ENCODE measurements at regions not wholly inside any gene's neighbourhood (a gene's known extent, or its start where the extent isn't known, plus 50 kb on each side); places are given as distances from the start of the nearest gene placed in this dataset.

- H2BK120ac ChIP-seq (replicated peaks; ENCODE audit: low read depth, low read length): no peak overlapping the region
- no peaks in the 10 kb centered on the region for H3K9me3 ChIP-seq (ENCODE audit: insufficient read depth in 2 of 2, low read depth in 1 of 2, low read length in 1 of 2)
- no peaks in the 10 kb centered on the region; a peak in 1 of 7 replicates for H3K4me1 ChIP-seq (replicated peaks in 1 of 4; ENCODE audit: control insufficient read depth in 3 of 4, insufficient read depth in 4 of 4, low read length in 3 of 4)
- H3K36me3 ChIP-seq (ENCODE audit: control insufficient read depth in 2 of 4, insufficient read depth in 4 of 4, low read length in 3 of 4): no peaks in the 10 kb centered on the region
- WGBS, 2 experiments (ENCODE audit: extremely low coverage in 1 of 2, insufficient coverage in 1 of 2, insufficient read length in 1 of 2, insufficient replicate concordance in 2 of 2, low coverage in 1 of 2, low lambda C conversion rate in 2 of 2, missing lambda C conversion rate in 1 of 2): 91% methylated on average over 10 of the region's 10 CpGs; no CpG with 5 or more reads in 1 of the 2 experiments
- no peak for DNase-seq (ENCODE audit: low read depth in 1 of 2, low spot score in 2 of 2)
- no peaks in the 10 kb centered on the region for H4K20me1 ChIP-seq (replicated peaks in 1 of 2; ENCODE audit: control insufficient read depth in 1 of 2, insufficient read depth in 2 of 2, low read length in 2 of 2)
- CTCF ChIA-PET (ENCODE audit: partially characterized antibody): interaction anchor here (0.6 to 2.1 kb wide), 3 partner anchors 10 to 91 kb away, joined by 3 to 8 read pairs (median 4); no protein-coding TSS in a partner anchor
- H3K9ac ChIP-seq (replicated peaks in 1 of 4; ENCODE audit: extremely low read depth in 1 of 4, low read depth in 3 of 4, low read length in 3 of 4): no peak overlapping the region
- no peaks in the 10 kb centered on the region for H3K27me3 ChIP-seq (replicated peaks in 1 of 4; ENCODE audit: control insufficient read depth in 3 of 4, extremely low read depth in 1 of 4, insufficient read depth in 3 of 4, low read length in 3 of 4)
- H2BK12ac ChIP-seq (ENCODE audit: low read depth, low read length): no peak overlapping the region
- no peak overlapping the region for H2BK5ac ChIP-seq (ENCODE audit: low read depth, low read length)
- no peak overlapping the region for H4K91ac ChIP-seq (replicated peaks; ENCODE audit: insufficient read length, low read length)
- no peak overlapping the region for H2BK20ac ChIP-seq (ENCODE audit: low read length)
- H3K18ac ChIP-seq (ENCODE audit: extremely low read depth, low read length): no peak overlapping the region
- no peak overlapping the region for H4K8ac ChIP-seq (ENCODE audit: extremely low read depth, insufficient read depth, low read length)
- H3K23me2 ChIP-seq (ENCODE audit: low read depth, low read length): peaks cover 1% of the 10 kb centered on the region; the same call in 1 of the 2 replicates
- H2BK15ac ChIP-seq (ENCODE audit: low read length): no peak overlapping the region
- H3K56ac ChIP-seq (replicated peaks; ENCODE audit: insufficient read length, low read depth, low read length): no peak overlapping the region
- H3K4me2 ChIP-seq (ENCODE audit: insufficient read depth in 1 of 2, low read depth in 2 of 2, low read length in 2 of 2): no peak overlapping the region
- no peaks in the 10 kb centered on the region for H3K79me1 ChIP-seq (ENCODE audit: low read depth, low read length)
- FAIRE-seq: no peak
- H3K14ac ChIP-seq (ENCODE audit: insufficient read length): no peak overlapping the region
- no peak overlapping the region for H3K4ac ChIP-seq (replicated peaks; ENCODE audit: insufficient read length, low read depth, low read length)
- H2AFZ ChIP-seq (ENCODE audit: low read length): no peak overlapping the region
- no peaks in the 10 kb centered on the region for H3K79me2 ChIP-seq (ENCODE audit: control insufficient read depth in 1 of 2, insufficient read depth in 2 of 2, low read length in 2 of 2)
- H3K27ac ChIP-seq (ENCODE audit: low read depth, low read length): no peak overlapping the region
- no peak overlapping the region for H2AK5ac ChIP-seq (ENCODE audit: low read depth, low read length)
- H3K4me3 ChIP-seq (ENCODE audit: extremely low read depth in 1 of 4, insufficient read depth in 2 of 4, low read depth in 3 of 4, low read length in 4 of 4): no peak overlapping the region
- no peak overlapping the region for H4K5ac ChIP-seq (ENCODE audit: insufficient read length, low read depth, low read length)
- TF ChIP-seq CHD2 (IDR thresholded peaks at IDR 0.05; ENCODE audit: low read length): no peak
- TF ChIP-seq YY1 (IDR thresholded peaks at IDR 0.05; ENCODE audit: low read depth, low read length): no peak
- no peak for TF ChIP-seq TEAD4 (IDR thresholded peaks at IDR 0.05; ENCODE audit: low read depth, low read length)
- TF ChIP-seq MAX (IDR thresholded peaks at IDR 0.05): no peak
- no peak for TF ChIP-seq POLR2A (IDR thresholded peaks at IDR 0.05; ENCODE audit: control extremely low read depth in 1 of 2, low read depth in 2 of 2, low read length in 2 of 2)
- no peak for TF ChIP-seq JUN (IDR thresholded peaks at IDR 0.05; ENCODE audit: low read depth, low read length)
- TF ChIP-seq KDM5A (IDR thresholded peaks at IDR 0.05; ENCODE audit: low read length): no peak
- no peak for TF ChIP-seq SIRT6 (IDR thresholded peaks at IDR 0.05; ENCODE audit: low read length)
- no peak for TF ChIP-seq SP2 (IDR thresholded peaks at IDR 0.05; ENCODE audit: low read length)
- TF ChIP-seq CREB1 (IDR thresholded peaks at IDR 0.05): no peak
- TF ChIP-seq TBP (IDR thresholded peaks at IDR 0.05; ENCODE audit: low read depth, low read length): no peak
- no peak for TF ChIP-seq SIX5 (IDR thresholded peaks at IDR 0.05; ENCODE audit: low read depth, low read length)
- no peak for TF ChIP-seq CBX8 (IDR thresholded peaks at IDR 0.05; ENCODE audit: borderline replicate concordance, low read depth, low read length)
- no peak for TF ChIP-seq NRF1 (IDR thresholded peaks at IDR 0.05; ENCODE audit: low read depth, low read length)
- H3K23ac ChIP-seq (ENCODE audit: insufficient read length): no peak overlapping the region
- POLR2A ChIA-PET (ENCODE audit: partially characterized antibody): no interaction called here
These were observed 121.1 kb upstream of the TSHZ3 start for GRCh38 chr19:31470229-31470939.
